HepG2 (cell line): ENCODE measurements at regions not wholly inside any gene's neighbourhood (a gene's known extent, or its start where the extent isn't known, plus 50 kb on each side); places are given as distances from the start of the nearest gene placed in this dataset.

Experiments used
- ESRRA ChIP-seq: sonication (generic); formaldehyde crosslinking; IDR thresholded peaks from 2 replicates; pipeline ENCODE4 v1.5.1; 2020; ENCODE audit warnings: mild to moderate bottlenecking, low read depth, missing genetic modification reagents
- EZH2 ChIP-seq: conservative IDR thresholded peaks from 2 replicates; pipeline ENCODE4 v1.6.1; 2012; ENCODE audit warnings: mild to moderate bottlenecking, low read depth, low read length, moderate library complexity
- FOXM1 ChIP-seq: sonication (generic); formaldehyde crosslinking; IDR thresholded peaks from 2 replicates; pipeline ENCODE4 v1.5.0; 2020; ENCODE audit warnings: missing genetic modification reagents
- NFYB ChIP-seq: sonication (generic); formaldehyde crosslinking; IDR thresholded peaks from 2 replicates; pipeline ENCODE4 v1.4.0; 2020; ENCODE audit warnings: missing genetic modification reagents
- STAT6 ChIP-seq: sonication (generic); formaldehyde crosslinking; IDR thresholded peaks from 2 replicates; pipeline ENCODE4 v1.4.0; 2020; ENCODE audit warnings: missing genetic modification reagents, mild to moderate bottlenecking, borderline replicate concordance
- ZBTB42 ChIP-seq: sonication (generic); formaldehyde crosslinking; IDR thresholded peaks from 2 replicates; pipeline ENCODE4 v1.5.0; 2020; ENCODE audit warnings: mild to moderate bottlenecking, missing genetic modification reagents

DNA sequence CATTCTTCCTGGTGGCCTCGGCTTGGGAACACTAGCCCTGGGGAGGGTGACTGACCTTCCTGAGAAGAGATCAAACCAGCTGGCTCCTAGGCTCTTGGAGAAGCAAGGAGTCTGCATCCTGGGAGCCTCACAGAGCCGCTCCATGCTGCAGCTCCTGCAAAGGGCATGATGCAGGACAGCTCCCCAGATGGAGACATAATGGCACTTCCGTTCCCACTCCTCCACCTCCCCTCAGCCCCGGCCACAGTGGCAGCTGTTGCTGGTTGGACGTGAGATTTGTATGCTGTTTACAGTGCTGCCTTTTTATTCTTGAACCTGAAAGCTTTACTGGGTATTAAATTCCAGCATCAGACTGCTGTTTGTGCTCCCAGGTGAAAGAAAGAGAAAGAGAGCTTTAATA, 83.7 kb upstream of the CTTNBP2NL start:
- TF ChIP-seq ESRRA (no peak), EZH2 (no peak), ZBTB42 (CRISPR knock-in tag) (no peak), NFYB (no peak), STAT6 (CRISPR knock-in tag) (no peak), FOXM1 (no peak)
